DMS 273 (cell line): ENCODE measurements at regions not wholly inside any gene's neighbourhood (a gene's known extent, or its start where the extent isn't known, plus 50 kb on each side); places are given as distances from the start of the nearest gene placed in this dataset.
A peak's percentile ranks its signal among the peaks of the same experiment; 100 is the strongest.

ENCODE experiments used
- DNase-seq: peaks from one replicate; lab custom pipeline; 2025; ENCODE audit not compliant: unreplicated experiment; lab: John Stamatoyannopoulos, UW

DNA sequence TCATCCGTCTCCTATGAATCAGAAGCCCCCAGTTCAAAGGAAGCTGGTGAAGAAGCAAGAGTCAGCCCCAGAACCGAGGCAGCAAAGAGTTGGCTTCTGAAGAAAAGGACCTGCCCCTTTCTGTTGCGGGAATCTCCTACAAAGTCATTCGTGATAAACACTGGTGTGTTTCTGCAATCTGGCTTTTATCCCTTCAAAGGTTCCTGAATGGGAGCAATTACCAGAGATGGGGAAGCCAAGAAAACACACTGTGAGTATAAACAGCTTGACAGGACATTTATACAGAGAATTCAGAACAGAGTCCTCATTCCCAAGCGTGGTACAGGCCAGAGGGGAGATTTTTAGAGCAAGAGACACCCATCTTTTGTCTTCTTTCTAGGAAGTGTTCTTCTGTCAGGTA is 226.8 kb upstream of the LNX1 start:
- no peak for DNase-seq

DNA sequence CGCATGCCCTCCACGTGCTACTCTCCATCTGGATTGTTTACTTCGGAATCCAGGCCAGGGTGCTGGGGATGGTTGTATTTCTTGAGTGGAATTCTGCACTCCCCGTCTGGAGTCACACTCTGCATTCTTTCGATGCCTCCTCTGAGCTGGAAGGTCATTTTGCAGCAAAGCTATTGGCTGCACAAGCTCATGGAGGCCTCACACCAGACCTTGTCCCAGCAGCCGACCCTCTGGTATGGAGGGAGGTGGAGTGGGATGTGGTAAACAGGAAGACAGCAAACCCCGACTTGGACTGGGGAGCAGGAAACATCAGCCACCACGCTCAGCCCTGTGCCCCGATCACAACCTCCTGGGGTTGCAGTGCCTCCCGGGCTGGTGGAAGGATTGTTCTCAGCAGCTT is 225.3 kb upstream of the LNX1 start:
- no peak for DNase-seq

DNA sequence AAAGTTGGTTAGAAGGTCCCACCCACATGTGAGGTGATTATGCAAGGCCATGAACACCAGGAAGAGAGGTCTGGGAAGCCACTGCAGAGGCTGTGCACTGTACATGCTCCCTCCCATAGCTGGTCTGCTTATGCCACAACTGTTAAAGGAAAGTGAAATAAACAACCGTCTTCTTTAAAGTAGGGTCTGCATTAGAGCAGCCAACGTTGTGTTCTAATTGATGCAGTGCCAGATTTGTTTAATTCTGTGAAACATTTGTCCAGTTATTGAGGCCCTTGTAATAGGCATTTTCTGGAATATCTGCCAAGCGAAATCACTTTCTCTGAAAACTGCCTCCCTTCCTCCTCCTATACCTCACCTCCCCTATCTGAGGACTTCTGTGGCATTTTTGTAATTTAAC is 224.0 kb upstream of the LNX1 start:
- no peak for DNase-seq

DNA sequence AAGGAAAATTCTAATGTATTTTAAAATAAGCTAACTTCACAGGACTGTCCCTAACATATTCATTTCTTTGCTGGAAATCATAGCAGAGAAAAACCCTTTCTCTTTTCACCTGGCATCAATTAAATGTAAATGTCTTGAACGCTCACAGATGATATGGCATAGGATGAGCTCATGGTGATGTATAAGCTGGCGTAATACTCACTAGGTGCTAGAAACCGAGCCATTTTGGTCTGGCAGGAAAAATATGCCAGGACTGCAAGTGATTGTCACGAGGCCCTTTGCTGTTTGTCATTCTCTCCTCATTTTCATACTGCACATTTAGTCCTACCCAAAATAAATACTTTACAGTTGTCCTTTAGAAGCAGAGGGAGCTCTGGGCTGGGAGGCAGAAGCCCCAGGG is 222.7 kb upstream of the LNX1 start:
- no peak for DNase-seq

DNA sequence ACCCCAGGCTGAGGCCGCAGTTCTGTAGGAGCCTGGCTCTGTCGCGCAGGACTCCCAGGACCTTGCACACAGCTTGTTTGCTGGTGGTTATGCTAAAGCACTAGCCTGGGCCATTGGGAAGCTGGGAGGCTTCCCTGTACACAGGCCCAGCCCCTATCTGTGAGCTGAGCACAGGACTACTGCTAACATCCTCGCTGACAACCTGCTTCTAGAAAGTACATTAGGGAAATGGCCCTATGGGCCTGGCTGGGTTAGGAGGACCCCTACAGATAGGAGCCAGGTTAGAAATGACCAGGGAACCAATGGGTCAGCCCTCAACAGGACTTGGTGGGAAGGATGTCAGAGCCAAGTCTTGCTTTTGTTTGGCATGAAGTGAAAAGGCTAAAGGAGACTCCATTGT is 219.4 kb upstream of the LNX1 start:
- no peak for DNase-seq

DNA sequence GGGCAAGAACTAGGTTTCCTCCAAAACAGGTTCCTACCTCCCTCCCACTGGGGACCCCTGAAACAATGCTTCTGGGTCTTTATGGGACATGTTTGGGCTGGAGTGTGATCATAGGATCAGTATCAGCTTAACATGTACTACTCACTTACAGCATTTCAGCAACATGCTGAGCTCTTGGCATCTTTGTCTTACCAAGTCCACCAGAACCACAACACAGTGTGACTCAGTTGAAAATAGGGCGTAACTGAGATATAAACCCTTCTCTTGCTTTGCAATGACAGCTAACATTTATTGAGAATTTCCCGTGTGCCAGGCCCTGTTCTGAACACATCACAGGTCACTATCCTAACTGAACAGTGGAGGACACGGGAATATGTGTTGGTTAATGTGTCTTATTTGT is 218.5 kb upstream of the LNX1 start:
- DNase-seq, result no peak

DNA sequence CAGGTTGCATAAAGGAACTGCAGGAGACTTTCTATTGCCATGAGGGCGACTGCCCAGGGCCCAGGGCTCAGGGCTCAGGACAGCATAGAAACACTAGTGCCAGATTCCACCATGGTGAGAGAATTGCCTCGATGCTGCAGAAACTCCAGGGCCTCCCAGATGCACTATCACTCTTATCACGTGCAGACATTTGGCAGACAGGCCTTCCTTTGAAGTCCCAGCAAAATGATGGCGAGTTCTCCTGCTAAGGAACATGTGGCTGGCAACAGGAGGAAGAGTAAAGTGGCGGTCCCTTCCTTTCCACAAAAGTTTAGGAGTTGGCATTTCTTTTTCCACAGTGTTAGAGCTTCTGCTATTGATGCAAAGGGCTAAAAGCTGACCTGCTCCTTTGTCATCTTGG is 214.0 kb upstream of the LNX1 start:
- DNase-seq, result no peak

DNA sequence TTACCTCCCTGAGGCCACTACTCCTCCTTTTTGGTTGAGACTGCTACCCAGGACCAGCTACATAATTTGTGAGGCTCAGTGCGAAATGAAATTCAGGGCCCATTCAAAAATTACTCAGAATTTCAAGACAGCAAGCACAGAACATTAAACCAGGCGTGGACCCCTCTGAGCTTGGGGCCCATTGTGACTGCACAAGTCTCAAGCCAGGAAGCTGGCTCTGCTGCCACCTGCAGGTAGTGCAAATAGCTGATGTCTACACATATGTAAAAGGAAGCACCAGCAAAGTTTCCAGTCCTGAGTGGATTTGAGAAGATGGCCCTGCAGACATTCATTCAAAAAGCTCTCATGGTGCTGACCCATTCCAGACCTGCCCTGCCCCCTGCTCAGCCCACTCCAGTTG is 213.4 kb upstream of the LNX1 start:
- DNase-seq, result peak; percentile 29

DNA sequence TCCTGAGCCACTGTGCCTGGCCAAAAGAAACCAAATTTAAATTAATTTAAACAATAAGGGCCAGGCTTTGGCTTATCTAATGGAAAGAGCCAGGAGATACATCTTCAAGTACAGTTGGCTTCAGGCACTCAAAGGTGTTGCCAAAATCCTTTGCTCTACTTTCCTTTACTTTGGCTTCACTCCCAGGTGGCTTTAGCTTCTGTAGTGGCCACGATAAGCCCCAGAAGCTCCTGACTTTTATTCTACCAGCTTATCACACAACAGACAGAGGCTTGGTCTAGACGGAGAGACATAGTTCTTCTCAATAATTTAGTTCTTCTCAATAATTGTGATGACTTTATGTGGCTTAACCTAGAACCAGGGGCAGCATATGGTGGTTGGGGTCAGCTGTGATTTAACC is 211.2 kb upstream of the LNX1 start:
- DNase-seq, result no peak

DNA sequence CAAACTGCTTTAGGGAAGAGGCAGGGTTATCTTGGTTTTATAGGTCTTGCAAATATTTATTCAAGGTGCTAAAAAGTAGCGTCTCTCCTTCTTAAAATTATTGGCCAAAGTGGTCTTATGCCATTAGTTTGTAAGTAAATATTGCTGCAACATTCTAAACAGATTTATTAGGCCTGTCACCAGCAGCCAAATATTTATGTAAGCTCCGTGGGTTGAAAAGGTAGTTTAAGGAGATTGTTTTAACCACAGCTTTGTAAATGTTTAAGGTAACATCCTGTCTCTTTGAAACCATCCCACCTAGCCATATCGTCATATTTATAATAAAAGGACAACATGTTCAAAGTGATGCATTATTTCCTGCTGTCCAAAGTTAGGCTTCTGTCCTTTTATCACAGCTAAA is 210.1 kb upstream of the LNX1 start:
- no peak for DNase-seq

DNA sequence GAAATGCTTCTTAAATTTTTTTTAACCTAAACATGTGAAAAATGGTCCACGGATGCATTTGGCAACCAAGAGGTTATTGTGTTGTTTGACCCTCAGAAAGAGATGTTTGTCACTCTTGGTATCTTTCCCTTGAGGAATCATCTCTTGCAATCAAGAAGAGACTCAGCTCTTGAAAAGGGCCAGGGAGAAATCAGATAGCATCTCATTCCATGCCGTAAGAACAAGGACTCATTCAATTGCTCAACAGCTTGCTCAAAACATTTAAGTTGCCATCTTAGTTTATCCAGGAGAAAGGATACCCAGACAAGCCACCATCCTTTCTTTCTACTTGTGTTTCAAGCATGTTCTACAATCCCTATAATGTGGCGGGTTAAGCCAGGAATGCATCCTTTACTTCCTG is 209.5 kb upstream of the LNX1 start:
- DNase-seq, result no peak

DNA sequence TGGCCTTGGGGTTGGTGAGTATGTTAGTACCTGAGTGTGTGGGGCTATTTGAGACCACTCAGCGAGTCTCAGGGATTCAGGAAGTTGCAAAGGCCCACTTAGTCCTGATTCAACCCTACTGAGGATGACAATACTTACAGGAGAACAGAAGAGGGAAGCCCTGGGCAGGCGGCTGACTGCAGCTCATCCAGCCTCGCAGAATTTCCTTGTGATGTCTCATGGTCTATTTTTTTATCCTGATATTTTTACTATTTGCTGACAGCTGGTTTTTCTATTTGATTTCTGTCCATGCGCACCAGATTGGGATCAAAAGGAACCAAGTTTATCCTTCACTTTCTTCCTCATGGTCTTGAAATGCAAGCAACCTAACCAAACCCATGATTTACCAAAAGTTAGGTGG is 201.8 kb upstream of the LNX1 start:
- no peak for DNase-seq

DNA sequence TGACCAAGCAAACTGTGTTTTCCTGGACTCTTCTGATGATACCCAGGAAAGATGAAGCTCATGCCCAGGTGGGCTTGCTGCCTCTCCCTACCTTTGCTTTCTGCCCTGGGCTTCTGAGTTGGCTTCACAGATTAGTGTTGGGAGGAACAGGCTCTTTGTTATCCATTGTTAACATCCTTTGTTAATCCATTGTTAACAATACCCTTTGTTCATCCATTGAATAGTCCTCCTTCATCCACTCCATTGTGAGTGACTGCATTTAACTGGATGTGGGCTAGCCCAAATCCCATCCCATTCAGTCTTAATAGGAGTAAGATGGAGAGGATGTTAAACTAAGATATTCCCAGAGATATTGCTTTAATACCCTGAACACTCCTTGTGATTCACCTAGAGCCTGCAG is 199.0 kb upstream of the LNX1 start:
- no peak for DNase-seq

DNA sequence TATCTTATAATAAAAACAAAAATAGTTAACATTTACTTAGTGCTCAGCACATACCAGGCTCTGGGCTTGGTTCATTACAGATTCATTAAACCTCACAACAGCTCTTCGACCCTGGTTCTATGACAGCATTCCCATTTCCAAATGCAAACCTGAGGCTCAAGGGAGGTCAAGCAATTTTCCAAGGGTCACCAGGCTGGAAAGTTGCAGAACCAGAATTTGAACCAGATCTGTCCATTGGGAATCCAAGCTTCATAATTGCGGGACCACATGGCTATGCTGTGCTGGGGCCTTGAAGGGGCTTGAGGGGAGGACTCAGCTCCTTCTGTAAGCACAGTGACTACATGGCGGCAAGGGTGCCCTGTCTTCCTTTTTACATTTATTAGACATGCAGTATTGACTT is 197.3 kb upstream of the LNX1 start:
- no peak for DNase-seq

DNA sequence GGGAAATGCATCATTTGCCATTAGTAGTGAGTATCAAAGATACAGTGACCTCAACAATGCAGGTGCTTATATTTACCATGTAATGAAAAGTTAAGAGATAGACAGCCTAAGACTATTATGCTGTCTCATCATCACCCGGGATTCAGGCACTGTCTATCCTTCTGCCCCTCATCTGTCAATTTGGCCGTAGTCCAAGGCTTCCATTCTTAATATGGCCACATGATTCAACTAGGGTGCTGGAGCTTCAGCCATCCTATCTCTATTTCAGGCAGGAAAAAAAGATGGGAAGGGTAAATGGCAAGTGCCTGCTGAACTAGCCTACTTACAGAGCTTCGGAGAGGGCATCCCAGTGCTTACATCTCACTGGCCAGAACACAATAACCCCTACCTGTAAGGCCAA is 196.7 kb upstream of the LNX1 start:
- DNase-seq, result peak; percentile 56

DNA sequence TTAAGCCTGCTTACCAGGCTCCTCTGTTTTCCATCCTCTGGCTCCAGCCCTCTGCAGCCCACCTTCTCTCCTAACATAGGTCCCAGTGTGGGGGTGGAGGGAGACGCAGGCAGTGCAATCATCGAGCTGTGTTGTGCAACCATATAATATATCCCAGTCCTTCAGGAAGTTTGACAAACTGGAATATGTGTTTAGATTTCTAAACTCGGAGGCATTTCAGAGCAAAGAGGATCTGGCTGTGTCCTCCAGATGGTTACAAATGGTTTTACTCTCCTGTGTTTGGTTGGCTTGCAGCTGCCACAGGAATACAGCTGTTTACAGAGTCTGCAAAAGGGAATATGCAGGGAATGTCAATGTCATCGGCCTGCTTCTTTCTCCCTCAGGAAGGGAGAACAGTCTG is 195.3 kb upstream of the LNX1 start:
- no peak for DNase-seq

DNA sequence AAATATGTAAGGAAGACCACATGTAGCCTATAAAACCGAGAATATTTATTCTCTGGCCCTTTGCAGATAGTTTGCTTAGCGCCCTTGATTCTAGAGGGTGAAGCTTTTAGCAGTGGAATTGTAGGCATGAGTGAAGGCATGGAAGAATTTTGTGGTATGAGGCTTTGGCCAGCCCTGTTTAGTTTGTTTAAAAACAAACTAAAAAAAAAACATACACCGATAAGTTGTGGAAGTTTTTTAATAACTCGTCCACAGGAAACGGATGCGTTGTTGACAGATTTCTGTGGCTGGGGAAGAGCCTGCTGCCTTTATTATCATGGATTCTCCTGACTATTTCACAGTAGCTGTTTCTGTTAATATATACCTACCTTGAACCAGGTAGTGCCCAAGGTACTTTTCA is 194.7 kb upstream of the LNX1 start:
- DNase-seq, result no peak

DNA sequence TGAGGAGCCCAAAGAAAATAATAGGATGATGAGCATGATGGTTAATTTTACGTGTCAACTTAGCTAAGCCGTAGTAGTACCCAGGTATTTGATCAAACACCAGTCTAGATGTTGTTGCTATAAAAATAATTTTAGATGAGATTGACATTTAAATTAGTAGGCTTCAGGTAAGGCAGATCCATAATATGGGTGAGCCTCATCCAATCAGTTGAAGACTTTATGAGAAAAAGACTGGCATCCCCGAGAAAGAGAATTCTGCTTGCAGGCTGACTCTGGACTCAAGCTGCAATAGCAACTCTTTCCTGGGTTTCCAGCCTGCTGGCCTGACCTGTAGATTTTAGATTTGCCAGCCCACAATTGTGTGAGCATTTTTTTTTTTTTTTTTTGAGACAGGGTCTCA is 192.8 kb upstream of the LNX1 start:
- no peak for DNase-seq

DNA sequence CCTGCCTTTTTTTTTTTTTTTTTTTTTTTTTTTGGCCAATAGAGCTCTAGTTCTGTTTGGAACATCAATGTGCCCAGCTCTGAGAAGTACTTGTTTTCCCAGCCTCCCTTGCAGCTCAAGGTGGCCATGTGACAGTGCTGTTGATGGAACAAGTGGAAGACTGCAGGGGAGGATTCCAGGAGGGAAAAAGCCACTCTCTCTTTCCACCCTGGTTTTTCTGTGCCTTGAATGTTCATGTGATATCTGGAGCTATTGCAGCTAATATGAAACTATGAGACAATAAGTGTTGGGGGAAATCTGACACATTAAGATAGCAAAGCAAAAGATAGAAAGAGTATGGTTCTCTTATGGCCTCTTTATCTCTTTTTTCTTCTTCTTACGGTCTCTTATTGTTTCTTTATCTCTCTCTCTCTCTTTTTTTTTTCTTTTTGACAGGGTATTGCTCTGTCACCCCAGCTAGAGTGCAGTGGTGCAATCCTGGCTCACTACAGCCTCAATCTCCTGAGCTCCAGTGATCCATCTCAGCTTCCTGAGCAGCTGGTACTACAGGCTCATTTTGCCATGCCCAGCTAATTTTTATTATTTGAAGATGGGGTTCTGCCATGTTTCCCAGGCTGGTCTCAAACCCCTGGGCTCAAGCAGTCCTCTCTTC is 192.0 kb upstream of the LNX1 start:
- DNase-seq, result no peak

DNA sequence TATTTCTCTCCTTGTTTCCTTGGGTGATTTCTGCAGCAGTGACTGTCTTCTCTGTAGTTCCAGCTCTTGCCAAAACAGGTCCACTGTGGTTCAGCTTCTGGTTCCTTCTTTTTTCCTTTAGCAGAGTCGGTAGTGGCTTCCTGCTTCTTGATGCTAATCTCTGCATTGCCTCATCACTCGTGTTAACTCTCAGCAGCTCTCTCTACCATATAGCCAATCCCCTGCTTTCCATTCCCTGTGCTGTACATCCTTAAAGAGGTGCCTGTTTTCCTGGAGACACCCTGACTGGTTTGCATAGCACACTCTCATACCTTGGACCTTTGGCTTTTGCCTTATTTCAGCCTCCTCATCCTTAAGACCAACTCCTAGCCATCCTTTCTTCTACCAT is 191.2 kb upstream of the LNX1 start:
- no peak for DNase-seq

DNA sequence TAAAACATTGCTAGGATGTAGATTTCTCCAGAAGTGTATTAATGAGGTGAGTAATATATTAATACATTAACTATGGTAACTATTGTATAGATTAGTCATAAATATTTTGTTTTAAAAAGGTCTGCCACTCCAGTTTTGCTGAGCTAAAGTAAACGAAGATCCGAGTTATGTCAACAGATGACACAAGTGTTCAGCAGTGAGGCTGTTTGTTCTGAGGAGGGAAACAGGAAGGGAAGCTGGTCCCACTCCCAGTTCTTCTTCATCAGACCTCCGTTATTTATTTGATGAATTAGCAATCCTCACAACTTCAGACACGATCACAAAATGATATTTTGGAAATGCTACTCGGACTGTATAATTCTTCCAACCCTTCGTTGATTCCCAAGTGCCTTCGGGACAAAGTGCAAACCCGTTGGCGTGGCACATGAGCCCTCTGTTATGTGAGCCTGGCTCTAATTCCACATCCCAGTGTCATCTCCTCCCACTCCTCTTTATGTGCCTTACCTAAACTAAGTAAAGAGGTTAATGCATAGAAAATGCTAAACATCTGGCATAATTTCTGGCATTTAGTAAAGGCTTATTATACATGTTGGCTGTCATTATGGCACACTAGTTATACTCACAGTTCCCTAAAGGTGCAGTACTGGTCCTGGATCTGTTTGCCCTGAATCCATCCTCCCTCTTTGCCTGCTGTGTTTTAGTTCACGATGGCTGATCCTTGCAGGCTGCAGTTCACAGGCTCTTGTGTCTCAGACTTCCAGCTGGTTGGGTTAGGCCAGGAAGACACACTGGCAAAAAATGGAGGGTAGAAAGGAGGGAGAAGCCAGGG is 190.6 kb upstream of the LNX1 start:
- DNase-seq, result no peak

DNA sequence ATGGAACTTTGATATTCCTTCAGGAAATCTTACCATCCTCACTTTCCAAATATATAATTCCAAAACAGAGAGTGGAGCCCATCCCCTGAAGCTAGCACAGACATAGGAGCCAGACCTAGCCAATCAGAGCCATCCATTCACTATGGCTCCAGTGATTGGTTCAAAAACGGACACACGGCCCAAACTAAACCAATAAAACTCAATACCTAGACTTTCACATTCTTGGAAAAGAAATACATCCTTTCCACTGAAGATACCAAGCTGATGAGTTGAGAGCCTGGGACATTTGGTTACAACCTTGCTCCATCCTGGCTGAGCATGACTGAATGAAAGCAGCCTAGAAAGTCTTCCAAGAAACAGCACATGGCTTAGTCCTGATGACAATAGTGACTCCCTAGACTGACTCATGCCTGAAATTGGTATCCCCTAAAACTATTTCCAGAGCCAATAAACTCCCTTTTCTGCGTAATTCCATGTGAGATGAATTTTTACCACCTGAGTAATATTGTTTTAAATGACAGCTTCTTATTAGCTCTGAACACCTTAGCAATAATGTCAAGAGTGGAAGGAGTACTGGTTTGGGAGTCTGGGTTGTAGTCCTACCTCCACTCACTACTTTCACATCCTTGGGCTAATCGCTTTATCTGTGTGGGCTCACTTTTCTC is 189.6 kb upstream of the LNX1 start:
- no peak for DNase-seq
